Mesendoderm (in vitro differentiated cells): ENCODE measurements at regions not wholly inside any gene's neighbourhood (a gene's known extent, or its start where the extent isn't known, plus 50 kb on each side); places are given as distances from the start of the nearest gene placed in this dataset.

ENCODE experiments used
- DNase-seq: peaks from one replicate; pipeline ENCODE4 v3.0.0; 2013
- H2AK5ac ChIP-seq: 2 replicates; pipeline ENCODE4 v1.6.1; 2013; ENCODE audit warnings: low read length, inconsistent platforms
- H2BK120ac ChIP-seq: 2 replicates; pipeline ENCODE4 v1.6.1; 2013; ENCODE audit warnings: low read depth, mild to moderate bottlenecking, low read length, moderate library complexity, mixed read lengths
- H2BK15ac ChIP-seq: replicated peaks from 2 replicates; pipeline ENCODE4 v1.6.1; 2013; ENCODE audit warnings: low read depth, mild to moderate bottlenecking, moderate library complexity
- H2BK5ac ChIP-seq: 2 replicates; pipeline ENCODE4 v1.6.1; 2013; ENCODE audit warnings: low read length, inconsistent platforms
- H3K18ac ChIP-seq: 2 replicates; pipeline ENCODE4 v1.6.1; 2013; ENCODE audit warnings: mild to moderate bottlenecking, low read length, mixed read lengths
- H3K23ac ChIP-seq: one replicate; pipeline ENCODE4 v1.6.1; 2013; ENCODE audit warnings: low read length
- H3K27ac ChIP-seq: 2 replicates; pipeline ENCODE4 v1.5.1; 2013; ENCODE audit warnings: low read depth, mild to moderate bottlenecking, inconsistent platforms, low read length, moderate library complexity
- H3K27me3 ChIP-seq: 2 replicates; pipeline ENCODE4 v1.6.1; 2013; ENCODE audit warnings: low read length, control low read depth, mild to moderate bottlenecking, inconsistent platforms; ENCODE audit not compliant: insufficient read depth, poor library complexity
- H3K36me3 ChIP-seq: 2 replicates; pipeline ENCODE4 v1.6.1; 2013; ENCODE audit warnings: low read length, inconsistent platforms; ENCODE audit not compliant: control insufficient read depth, insufficient read depth
- H3K4ac ChIP-seq: one replicate; pipeline ENCODE4 v1.6.1; 2013; ENCODE audit warnings: low read depth, mild to moderate bottlenecking, low read length, moderate library complexity
- H3K4me1 ChIP-seq: 2 replicates; pipeline ENCODE4 v1.6.1; 2013; ENCODE audit warnings: low read depth, low read length, inconsistent platforms; ENCODE audit not compliant: control insufficient read depth
- H3K4me2 ChIP-seq: 2 replicates; pipeline ENCODE4 v1.6.1; 2013; ENCODE audit warnings: low read length
- H3K4me3 ChIP-seq: 2 replicates; pipeline ENCODE4 v1.5.1; 2013; ENCODE audit warnings: mild to moderate bottlenecking, low read length
- H3K56ac ChIP-seq: one replicate; pipeline ENCODE4 v1.6.1; 2013; ENCODE audit warnings: low read length
- H3K79me1 ChIP-seq: 2 replicates; pipeline ENCODE4 v1.6.1; 2013; ENCODE audit warnings: low read length, inconsistent platforms
- H3K79me2 ChIP-seq: 2 replicates; pipeline ENCODE4 v1.6.1; 2013; ENCODE audit warnings: mild to moderate bottlenecking, low read length; ENCODE audit not compliant: control insufficient read depth, insufficient read depth
- H3K9ac ChIP-seq: 2 replicates; pipeline ENCODE4 v1.6.1; 2013; ENCODE audit warnings: low read length, inconsistent platforms
- H4K5ac ChIP-seq: one replicate; pipeline ENCODE4 v1.6.1; 2013; ENCODE audit warnings: low read length
- H4K8ac ChIP-seq: one replicate; pipeline ENCODE4 v1.6.1; 2013; ENCODE audit warnings: low read depth, mild to moderate bottlenecking, control low read depth, low read length, moderate library complexity
- WGBS: extraction: QIAGEN DNeasy Blood & Tissue Kit; methylation state at CpG from one replicate; pipeline ENCODE4 v1.1.7; 2013; ENCODE audit warnings: low lambda C conversion rate, missing lambda C conversion rate; ENCODE audit not compliant: insufficient coverage; ENCODE audit errors: extremely low coverage; 5-methylcytosine and 5-hydroxymethylcytosine counted together

GRCh38 chr22:49070501-49070900 lies 757.2 kb downstream of the BRD1 start:
- Histone ChIP-seq H3K36me3 (no peaks in the 10 kb centered on the region), H3K27me3 (no peaks in the 10 kb centered on the region), H3K79me1 (no peaks in the 10 kb centered on the region), H4K5ac (no peak overlapping the region), H3K56ac (no peak overlapping the region), H3K18ac (no peak overlapping the region), H3K4me1 (no peaks in the 10 kb centered on the region), H3K23ac (no peak overlapping the region), H2BK15ac (no peak overlapping the region), H3K27ac (no peak overlapping the region), H3K4ac (no peak overlapping the region), H3K9ac (no peak overlapping the region), H3K79me2 (no peaks in the 10 kb centered on the region), H2BK120ac (no peak overlapping the region), H3K4me2 (no peak overlapping the region), H2AK5ac (no peak overlapping the region), H3K4me3 (no peak overlapping the region), H4K8ac (no peak overlapping the region), H2BK5ac (no peak overlapping the region)
- DNase-seq = peak; percentile 24
- no CpG with 5 or more reads among the region's 7 CpGs for whole genome bisulfite sequencing

GRCh38 chr22:49068861-49069500 lies 758.7 kb downstream of the BRD1 start:
- H3K27ac ChIP-seq = no peak overlapping the region

GRCh38 chr22:49067504-49067903 lies 760.2 kb downstream of the BRD1 start:
- Histone ChIP-seq H3K4me2 (no peak overlapping the region), H2BK5ac (no peak overlapping the region), H4K5ac (no peak overlapping the region), H3K79me2 (no peaks in the 10 kb centered on the region), H3K4ac (no peak overlapping the region), H2BK15ac (no peak overlapping the region), H3K23ac (no peak overlapping the region), H3K36me3 (no peaks in the 10 kb centered on the region), H3K4me3 (no peak overlapping the region), H2BK120ac (no peak overlapping the region), H3K9ac (no peak overlapping the region), H3K56ac (no peak overlapping the region), H3K4me1 (peaks cover 2% of the 10 kb centered on the region), H3K27ac (no peak overlapping the region), H3K27me3 (no peaks in the 10 kb centered on the region), H3K79me1 (no peaks in the 10 kb centered on the region), H4K8ac (no peak overlapping the region), H3K18ac (no peak overlapping the region), H2AK5ac (no peak overlapping the region)
- no CpG with 5 or more reads among the region's 4 CpGs for WGBS
- DNase-seq = no peak

More at GRCh38 chr22:49068861-49069500, 758.7 kb downstream of the BRD1 start:
- Histone ChIP-seq H2AK5ac (no peak overlapping the region), H3K4me1 (no peaks in the 10 kb centered on the region), H3K79me1 (no peaks in the 10 kb centered on the region), H3K4me3 (no peak overlapping the region), H3K27me3 (no peaks in the 10 kb centered on the region), H2BK15ac (no peak overlapping the region), H3K18ac (no peak overlapping the region), H4K8ac (no peak overlapping the region), H3K9ac (no peak overlapping the region), H3K23ac (no peak overlapping the region), H4K5ac (no peak overlapping the region), H3K4me2 (no peak overlapping the region), H2BK5ac (no peak overlapping the region), H3K4ac (no peak overlapping the region), H2BK120ac (no peak overlapping the region), H3K56ac (no peak overlapping the region), H3K36me3 (no peaks in the 10 kb centered on the region), H3K79me2 (no peaks in the 10 kb centered on the region)
- no peak for DNase-seq
- no CpG with 5 or more reads among the region's 15 CpGs for WGBS

GRCh38 chr22:49066619-49067018 lies 761.1 kb downstream of the BRD1 start:
- no CpG with 5 or more reads among the region's 9 CpGs for WGBS
- H3K79me2 ChIP-seq = no peaks in the 10 kb centered on the region
- no peak overlapping the region for H4K5ac ChIP-seq
- H3K27ac ChIP-seq = no peak overlapping the region
- H3K4ac ChIP-seq = no peak overlapping the region
- no peak for DNase-seq
- H3K9ac ChIP-seq = no peak overlapping the region
- no peak overlapping the region for H3K4me2 ChIP-seq
- no peak overlapping the region for H3K23ac ChIP-seq
- H2BK120ac ChIP-seq = no peak overlapping the region
- H3K36me3 ChIP-seq = no peaks in the 10 kb centered on the region
- H2AK5ac ChIP-seq = no peak overlapping the region
- H4K8ac ChIP-seq = no peak overlapping the region
- no peak overlapping the region for H3K18ac ChIP-seq
- no peak overlapping the region for H2BK5ac ChIP-seq
- H3K56ac ChIP-seq = no peak overlapping the region
- H3K4me1 ChIP-seq = peaks cover 2% of the 10 kb centered on the region
- H3K4me3 ChIP-seq = no peak overlapping the region
- H3K79me1 ChIP-seq = no peaks in the 10 kb centered on the region
- H2BK15ac ChIP-seq = no peak overlapping the region
- H3K27me3 ChIP-seq = no peaks in the 10 kb centered on the region

GRCh38 chr22:49064836-49065235 lies 762.8 kb downstream of the BRD1 start:
- H3K4me2 ChIP-seq = no peak overlapping the region
- WGBS = no CpG with 5 or more reads among the region's 7 CpGs
- H3K18ac ChIP-seq = no peak overlapping the region
- no peak overlapping the region for H3K4ac ChIP-seq
- no peaks in the 10 kb centered on the region for H3K79me2 ChIP-seq
- no peak overlapping the region for H2AK5ac ChIP-seq
- H3K27me3 ChIP-seq = no peaks in the 10 kb centered on the region
- no peak overlapping the region for H3K4me3 ChIP-seq
- no peak for DNase-seq
- H3K79me1 ChIP-seq = no peaks in the 10 kb centered on the region
- no peak overlapping the region for H4K8ac ChIP-seq
- H3K27ac ChIP-seq = no peak overlapping the region
- no peak overlapping the region for H3K9ac ChIP-seq
- H4K5ac ChIP-seq = no peak overlapping the region
- H3K23ac ChIP-seq = no peak overlapping the region
- H2BK15ac ChIP-seq = no peak overlapping the region
- H2BK120ac ChIP-seq = no peak overlapping the region
- H3K36me3 ChIP-seq = no peaks in the 10 kb centered on the region
- H2BK5ac ChIP-seq = no peak overlapping the region
- no peak overlapping the region for H3K56ac ChIP-seq
- H3K4me1 ChIP-seq = peaks cover 2% of the 10 kb centered on the region

- Histone ChIP-seq H3K56ac (no peak overlapping the region), H3K4me1 (peaks cover 2% of the 10 kb centered on the region), H2BK15ac (no peak overlapping the region), H3K27me3 (no peaks in the 10 kb centered on the region), H2BK5ac (no peak overlapping the region), H3K18ac (peak overlapping the region; percentile 5), H4K5ac (no peak overlapping the region), H2BK120ac (no peak overlapping the region), H3K4ac (no peak overlapping the region), H3K79me2 (no peaks in the 10 kb centered on the region), H3K4me3 (no peak overlapping the region), H3K36me3 (no peaks in the 10 kb centered on the region), H3K9ac (no peak overlapping the region), H3K79me1 (no peaks in the 10 kb centered on the region), H4K8ac (no peak overlapping the region), H3K23ac (no peak overlapping the region), H3K27ac (no peak overlapping the region), H3K4me2 (no peak overlapping the region), H2AK5ac (no peak overlapping the region)
- no peak for DNase-seq
- WGBS = no CpG with 5 or more reads among the region's 4 CpGs
Measured at GRCh38 chr22:49063545-49063890, 764.2 kb downstream of the BRD1 start.
